Stimulated activated CD4-positive, alpha-beta T cell treated with anti-CD3 and anti-CD28 coated beads, Interleukin-4, amount 100 ng/mL, for 1 hour (primary cell): ENCODE measurements at regions not wholly inside any gene's neighbourhood (a gene's known extent, or its start where the extent isn't known, plus 50 kb on each side); places are given as distances from the start of the nearest gene placed in this dataset.
A peak's percentile ranks its signal among the peaks of the same experiment; 100 is the strongest.

Source experiments
- DNase-seq: peaks from one replicate; pipeline ENCODE4 v3.0.0-alpha.2; 2020

DNA sequence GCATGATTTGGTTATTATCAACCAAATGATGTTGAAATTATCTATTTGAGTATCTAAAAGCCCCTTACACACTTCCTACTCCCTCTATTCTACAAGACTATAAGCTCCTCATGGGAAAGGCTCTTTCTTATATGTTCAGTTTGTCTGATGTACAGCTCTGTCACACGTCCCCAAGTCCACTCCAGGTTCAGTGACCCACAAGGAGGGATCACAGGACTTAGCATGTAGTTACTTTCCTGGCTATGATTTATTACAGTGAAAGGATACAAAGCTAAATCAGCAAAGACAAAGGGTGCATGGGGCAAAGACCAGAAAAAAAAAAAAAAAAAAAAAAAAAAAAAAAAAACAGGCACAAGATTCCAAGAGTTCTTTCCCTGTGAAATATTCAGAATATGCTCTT, 125.6 kb upstream of the TMEM106B start:
- DNase-seq: no peak

DNA sequence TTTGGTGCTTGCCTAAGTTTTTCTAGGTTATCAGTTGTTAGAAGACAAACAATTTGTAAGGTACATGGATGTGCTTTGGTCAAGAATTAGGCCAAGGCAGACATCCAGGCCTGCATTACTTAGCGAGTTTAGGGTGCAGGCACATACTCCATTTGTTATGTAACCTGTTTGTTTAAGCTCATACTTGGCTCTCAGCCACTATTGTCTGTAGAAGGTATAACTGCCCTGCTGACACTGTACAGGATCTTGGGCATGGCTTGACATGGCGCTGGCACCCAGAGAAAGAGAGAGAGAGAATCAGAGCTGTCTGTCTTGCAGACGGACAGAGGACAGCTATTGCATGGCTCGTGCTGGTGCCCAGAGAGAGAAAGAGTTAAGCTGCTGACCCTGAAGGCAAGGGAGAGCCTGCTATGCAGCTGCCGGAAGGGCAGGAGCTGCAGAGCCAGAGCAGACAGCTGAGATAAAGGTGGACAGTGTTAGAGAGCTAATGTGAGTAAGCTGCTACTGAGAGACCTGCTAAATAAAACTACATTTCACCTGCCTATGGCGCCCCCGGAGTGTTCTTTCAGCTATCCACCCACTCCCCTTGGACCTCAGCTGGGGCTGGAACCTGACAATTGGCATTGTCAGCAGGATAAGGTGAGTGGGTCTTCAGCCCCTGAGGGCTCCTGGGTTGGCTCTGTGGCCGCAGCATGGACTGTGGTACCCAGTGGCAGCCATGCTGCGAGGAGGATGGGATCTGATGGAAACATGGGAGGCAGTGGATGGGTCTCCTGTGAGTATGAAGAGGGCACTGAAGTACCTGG, 120.9 kb upstream of the TMEM106B start:
- no peak for DNase-seq

DNA sequence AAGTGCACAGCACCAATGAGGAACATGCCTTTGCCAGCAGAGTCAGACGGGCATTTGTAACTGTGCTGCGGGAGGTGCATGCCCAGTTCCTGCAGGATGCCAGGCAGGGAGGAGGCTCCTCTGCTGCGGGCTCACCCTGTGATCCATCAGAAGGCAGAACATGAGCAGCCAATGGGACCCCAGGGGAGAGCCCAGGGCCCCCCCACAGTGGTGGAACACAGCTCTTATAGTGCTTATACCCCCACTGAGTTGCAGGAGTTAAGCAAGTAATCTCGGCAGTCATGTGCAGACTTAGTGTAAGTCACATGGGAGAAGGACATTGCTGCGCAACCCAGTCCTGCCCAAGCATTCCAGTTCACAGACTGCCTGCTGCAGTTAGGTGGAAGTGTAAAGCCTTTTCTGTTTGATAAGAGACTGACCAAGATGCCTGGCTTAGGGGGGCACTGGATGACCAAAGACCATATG, 120.3 kb upstream of the TMEM106B start:
- no peak for DNase-seq

DNA sequence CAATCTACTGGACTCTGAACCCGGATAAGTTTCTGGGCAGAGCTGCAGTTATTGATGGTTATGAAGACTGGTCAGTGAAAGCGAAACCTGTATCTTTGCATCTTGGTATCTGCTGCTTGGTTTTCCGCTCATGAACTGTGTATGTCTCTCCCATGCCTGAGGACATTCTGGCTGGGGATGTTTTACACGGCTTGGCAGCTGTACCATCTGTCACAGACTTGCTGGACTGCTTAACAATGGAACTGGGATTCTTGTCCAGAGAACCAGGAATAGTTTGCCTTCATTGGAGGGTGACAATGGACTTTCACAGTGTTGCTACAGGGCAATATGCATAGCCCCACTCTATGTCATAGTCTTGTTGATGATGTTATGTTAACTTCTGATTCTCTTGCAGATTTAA, 119.9 kb upstream of the TMEM106B start:
- DNase-seq: no peak

DNA sequence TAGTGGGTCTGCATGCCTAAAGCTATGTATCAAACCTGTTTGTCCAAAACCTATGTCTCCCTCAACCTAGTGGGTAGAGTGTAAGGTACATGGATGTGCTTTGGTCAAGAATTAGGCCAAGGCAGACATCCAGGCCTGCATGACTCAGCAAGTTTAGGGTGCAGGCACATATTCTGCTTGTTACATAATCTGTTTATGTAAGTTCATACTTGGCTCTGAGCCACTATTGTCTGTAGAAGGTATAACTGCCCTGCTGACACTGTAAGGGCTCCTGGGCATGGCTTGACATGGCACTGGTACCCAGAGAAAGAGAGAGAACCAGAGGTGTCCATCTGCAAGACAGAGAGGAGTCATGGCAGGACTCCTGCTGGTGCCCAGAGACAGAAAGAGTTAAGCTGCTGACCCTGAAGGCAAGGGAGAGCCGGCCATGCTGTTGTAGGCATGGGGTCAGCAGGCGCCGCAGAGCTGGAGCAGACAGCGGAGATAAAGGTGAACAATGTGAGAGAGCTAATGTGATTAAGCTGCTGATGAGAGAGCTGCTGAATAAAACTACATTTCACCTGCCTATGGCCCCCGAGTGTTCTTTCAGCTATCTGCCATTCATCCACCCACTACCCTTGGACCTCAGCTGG, 118.5 kb upstream of the TMEM106B start:
- DNase-seq: no peak

DNA sequence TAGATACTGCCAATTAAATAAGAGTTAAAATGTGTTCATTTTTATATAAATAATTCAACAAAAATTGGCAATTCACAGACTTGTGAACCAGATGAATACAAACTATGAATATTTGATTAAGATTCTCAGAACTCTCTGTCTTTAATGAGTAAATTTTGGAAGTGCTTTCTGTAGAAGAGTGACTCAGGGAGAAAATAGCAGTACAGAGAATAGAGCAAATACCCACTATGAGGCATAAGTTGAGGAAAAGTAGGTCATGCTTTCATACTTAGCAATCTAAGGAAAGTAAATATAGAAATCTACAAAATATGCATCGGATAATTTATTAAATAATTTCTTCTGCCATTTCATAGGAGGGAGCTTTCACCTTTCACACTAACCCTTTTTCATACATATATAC, 117.7 kb upstream of the TMEM106B start:
- no peak for DNase-seq

DNA sequence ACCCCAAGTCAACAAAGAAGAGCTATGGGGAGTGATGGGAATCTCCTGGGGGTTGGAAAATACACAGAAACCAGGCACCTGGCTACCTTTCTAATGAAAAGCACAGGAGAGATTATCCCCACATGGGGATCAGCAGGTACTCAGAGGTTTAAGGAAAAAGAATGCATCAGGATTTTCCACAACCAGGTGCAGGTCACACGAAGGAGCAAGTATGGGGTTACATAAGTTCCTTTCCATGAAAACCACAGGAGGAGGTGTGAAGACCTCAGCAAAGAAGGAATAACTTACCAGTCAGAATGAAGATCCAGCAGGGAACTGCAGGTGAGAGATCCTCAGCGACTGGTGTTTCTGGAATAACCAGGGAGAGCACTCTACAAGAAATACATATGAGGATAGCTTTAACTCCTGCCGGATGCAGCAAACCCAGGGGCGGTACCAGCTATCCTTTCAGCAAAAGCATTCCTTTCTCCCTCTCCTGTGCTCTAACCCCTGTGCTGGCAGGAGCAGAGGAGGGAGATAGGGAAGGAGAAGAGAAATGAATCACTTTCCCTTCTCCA, 116.7 kb upstream of the TMEM106B start:
- no peak for DNase-seq

DNA sequence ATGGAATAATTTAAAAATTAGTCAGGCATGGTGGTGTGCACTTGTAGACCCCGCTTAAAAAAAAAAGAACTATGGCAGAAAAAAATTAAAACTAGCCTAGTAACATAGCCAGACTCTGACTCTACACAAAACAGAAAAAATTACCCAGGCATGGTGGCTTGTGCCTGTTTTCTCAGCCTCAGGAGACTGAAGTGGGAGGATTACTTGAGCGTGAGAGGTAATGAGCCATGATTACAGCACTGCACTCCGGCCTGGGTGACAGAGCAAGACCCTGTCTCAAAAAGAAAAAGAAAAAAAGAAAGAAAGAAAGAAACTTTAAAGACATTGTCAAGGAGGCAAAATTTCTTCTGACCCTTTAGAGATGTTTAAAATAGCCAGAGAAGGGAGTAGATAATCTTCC, 109.0 kb upstream of the TMEM106B start:
- DNase-seq: no peak

DNA sequence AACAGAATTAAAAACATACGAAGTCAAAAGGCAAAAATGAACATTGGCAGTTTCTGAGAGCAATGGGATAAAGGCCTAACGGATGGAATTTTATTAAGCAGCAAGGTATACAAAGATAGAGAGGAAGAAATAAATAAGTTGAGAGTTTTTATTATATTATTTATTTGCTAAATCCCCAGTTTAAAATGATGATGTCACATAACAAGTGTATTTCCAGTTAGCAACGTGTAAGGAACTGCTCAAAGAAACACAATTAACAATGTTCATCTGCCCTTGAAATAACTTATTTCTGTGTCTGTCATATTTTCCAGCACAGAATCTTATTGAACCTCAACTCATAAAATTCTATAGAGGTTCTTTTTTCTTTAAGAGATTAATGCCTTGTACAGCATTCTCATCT, 108.6 kb upstream of the TMEM106B start:
- no peak for DNase-seq

DNA sequence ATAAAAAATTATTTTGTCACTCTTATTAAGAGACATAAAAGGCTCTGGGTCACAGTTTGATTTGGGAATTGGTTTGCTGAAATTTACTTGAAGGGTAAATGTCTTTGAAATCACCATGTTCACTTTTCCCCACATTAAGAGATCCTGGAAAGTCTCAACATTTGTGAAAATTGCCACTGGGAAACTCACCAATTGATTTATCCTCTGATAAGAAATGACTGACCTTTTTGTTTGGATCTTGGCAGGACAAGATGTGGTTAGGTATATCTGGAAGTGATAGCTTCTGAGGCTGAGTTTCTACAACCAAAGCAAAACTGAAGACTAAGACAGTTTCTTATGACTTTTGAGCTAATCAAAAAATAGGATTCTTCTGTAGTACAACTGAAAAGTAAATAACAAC, 107.1 kb upstream of the TMEM106B start:
- no peak for DNase-seq

DNA sequence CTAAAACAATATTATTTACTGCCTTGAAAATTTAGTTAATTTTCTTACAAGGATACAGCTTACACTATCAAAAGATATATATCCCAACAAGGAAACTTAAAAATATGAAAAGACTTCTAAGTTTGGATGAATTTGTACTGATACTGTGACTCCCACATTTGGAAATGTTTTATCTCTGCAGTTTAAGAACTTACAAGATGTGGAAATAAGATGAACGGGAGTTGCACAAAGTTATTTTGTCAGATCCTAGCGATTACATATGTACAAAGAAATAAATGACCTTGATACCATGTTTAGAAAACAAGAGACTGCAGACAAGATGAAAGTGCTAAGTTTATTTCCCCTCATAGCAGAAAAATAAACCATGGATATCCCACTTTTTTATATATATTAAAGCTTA, 103.7 kb upstream of the TMEM106B start:
- DNase-seq: no peak

DNA sequence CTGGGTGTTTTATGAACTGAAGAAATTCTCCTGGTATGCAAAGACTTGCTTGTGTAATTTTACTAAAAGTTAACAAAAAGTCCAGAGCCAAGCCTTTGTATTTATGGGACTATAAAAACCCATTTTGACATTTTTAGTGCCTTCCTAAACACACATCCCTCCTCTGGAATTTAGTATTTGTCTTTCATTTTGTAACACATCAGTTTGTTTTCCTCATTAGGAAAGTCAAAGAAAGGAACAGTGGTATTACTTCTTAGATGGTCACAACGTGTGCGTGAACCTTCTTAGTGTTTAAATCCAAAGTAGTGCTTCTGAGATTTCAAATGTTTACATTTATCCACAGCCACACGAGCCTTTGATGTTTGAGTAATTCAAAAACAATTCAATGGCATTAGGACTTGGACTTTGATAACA, 103.2 kb upstream of the TMEM106B start:
- no peak for DNase-seq

DNA sequence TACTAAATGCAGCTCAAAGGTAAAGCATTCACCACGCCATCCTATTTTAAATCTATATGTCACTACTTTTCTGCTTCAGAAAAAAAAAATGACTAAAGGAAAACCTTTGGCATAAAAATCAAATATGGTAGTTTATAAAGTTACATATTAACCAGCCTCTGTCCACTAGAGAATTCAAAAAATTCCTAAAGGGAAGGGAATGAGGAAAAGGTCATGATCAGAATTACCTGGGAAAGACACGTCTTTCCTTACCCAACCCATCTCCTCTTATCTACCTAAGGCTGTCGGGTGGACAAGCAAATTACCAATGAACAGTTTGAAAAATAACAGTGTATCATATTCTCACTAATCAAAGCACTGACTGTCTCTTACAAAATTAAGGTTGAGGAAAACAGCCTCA, 100.7 kb upstream of the TMEM106B start:
- no peak for DNase-seq

DNA sequence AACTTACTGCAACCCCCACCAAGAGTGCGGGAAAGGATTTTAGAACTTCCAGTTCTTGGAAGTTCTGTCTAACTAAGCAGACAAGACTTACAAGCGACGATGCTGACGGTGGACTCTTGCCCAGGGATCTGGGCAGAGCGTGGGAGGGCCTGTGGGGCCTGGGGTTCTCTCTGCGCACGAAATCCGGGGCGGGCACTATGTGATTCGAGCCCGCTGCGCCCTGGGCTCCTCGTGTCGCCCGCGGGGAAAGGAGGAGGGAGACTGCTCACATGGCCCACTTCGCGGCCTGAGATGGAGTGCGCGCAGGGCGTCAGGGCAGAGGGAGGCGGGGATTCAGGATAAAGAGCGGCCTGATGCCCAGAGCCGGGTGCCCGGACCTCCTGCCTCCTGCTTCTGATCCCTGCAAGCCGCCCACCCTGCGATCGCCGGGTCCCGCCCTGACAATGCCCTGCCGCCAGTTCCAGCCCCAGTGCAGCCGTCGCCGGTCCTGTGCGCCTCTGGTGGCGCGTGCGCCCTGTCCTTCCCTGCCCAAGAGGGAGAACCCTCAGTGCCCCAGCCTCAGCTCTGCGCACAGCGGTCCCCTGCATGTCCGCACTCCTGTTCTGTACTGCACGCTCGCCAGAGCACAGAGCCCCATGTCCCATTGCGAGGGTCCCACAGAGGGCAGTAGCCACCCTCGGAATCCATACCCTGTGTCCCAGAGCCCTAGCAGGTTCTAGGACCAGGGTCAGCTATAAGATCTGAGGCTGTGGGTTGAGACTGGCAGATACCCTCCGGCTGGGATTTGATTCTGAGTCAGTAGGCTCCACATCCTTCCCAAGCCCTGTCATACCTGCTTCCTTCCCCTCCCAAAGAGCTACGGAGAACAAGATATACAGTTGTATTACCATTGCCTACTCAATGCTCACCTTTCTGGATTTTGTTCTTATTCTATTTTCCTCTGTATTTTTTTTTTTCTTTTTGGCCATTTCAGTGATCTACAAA, 99.4 kb upstream of the TMEM106B start:
- DNase-seq: peak; percentile 7

DNA sequence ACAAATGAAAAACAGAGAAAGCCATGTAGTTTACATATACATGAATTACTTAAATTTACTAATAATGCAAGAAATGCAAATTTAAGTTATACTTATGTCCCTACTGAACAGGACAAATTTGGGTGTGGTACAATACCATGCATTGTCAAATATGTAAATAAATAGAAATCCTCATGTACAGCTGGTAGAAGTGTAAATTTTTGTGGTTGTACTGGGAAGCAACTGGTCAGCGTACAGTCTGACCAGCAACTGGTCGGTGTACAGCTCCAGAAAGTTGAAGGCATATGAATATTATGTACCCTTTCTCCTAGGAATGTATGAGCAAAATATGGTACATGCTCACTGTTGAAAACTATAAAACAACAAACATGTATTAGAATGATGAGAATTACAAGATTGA, 93.9 kb upstream of the TMEM106B start:
- DNase-seq: no peak

DNA sequence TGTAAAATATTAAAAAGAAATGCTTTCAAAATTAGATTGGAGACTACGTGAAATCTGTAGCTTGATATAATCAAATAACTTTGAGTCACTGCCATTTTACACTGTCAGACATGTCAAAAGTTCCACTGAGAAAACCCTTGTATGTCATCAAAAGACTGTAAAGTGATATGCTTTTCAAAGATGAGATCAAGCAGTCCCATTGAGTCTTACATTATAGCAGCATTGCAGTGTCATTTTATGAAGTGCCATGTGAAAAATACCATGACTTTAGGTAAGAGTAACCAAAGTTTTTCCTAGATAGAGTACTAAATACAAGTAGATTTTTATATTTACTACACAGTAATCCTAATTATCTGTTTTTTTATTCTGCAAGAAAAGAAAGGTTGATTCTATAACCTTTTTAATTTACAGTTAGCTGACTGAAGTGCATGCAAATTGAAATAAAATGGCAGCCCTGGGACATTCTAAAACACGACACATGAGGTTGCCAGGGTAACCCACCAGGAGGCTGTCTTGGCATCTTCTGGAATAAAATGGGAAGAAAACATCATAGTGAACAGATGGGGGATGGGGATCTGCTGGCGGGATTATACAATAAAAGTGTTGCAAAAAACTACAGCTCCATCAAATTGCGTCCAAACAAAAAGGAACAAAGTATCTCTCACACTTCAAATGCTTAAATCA, 91.3 kb upstream of the TMEM106B start:
- no peak for DNase-seq

DNA sequence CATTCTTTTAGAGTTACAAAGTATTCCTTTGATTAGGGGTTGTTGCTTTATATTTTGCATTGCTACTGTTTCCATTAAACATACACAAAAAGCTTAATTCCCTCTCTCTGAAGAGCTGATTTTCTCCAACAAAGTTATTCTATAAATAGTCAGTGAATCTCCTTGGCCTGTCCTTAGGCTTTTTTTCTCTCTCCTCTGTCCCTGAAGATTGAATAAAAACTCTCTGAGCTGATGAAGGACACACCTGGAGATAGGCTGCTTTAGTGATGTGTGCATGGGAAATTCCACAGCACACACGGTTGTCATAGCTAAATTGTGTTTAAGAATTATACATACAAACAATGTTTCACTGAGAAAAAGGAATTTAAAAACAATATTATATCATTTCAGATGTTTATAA, 90.5 kb upstream of the TMEM106B start:
- DNase-seq: no peak

DNA sequence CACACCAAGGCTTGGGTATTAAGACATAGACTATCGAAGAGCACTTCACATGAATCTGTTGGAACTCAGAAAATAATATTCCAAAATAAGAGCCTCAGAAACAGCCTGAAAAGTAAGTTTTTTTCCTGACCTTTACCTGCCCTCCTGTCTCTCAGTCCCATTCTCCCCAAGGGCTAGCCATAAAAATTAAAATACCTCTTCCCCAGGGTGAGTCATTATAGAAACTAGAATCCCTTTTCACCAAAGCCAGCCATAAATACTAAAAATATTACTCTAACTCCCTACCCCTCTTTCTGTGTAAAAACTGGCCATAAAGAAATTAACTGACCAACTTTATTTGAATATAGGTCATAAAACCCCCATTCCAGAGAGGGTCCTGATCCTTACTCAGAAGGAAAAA, 87.9 kb upstream of the TMEM106B start:
- no peak for DNase-seq

DNA sequence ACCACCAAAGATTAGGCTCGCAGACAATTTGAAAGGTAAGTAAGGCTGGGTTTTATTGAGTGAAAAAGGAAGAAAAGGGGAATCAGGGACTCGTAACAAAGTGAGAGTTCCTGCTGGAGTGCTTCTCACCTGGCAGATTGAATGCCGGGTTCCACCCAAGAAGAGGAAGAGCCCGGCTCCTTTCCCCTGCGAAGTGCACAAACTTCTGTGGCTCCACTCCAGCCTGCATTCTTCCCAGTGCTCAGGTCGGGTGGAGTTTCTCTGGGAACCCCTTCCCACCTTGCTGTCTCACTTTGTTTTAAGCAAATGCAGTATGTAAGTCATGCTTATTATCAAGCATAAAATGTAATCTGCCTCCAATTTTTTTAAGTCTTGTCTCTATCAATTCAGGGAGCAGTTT, 87.1 kb upstream of the TMEM106B start:
- no peak for DNase-seq

DNA sequence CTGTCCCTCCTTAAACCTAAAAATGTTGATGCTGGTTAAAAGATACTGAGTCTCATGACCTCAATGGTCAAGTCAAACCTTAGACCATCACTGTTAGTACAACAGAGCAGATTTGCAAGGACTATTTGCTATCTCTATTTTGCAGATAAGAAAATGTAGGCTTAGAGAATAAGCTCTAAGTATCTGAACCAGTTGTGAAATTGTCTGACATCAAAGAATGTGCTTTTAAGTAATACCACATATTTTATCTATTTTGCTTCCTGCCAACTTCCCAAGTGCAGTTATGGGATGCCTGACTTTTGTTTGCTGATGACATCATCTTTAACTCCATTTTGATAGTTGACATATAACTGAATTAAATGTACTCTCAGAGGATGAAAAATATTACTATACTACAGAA, 83.6 kb upstream of the TMEM106B start:
- no peak for DNase-seq

DNA sequence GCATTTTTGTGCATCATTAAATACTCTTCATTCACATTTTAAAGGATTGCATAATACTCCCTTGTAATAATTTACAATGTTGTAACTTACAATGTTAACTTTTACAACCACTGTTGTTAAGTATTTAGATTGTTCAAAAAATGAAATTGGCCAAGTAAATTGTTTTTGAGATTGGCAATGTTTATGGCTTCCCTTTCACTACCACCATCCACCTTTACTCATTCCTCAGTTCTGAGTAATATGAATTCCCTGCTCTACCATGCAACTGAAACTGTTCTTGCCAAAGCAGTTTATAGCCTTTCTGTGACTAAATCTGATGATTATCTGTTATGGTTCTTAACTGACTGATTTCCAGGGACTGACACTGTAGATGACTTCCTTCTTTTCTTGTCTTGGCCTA, 80.5 kb upstream of the TMEM106B start:
- DNase-seq: no peak

DNA sequence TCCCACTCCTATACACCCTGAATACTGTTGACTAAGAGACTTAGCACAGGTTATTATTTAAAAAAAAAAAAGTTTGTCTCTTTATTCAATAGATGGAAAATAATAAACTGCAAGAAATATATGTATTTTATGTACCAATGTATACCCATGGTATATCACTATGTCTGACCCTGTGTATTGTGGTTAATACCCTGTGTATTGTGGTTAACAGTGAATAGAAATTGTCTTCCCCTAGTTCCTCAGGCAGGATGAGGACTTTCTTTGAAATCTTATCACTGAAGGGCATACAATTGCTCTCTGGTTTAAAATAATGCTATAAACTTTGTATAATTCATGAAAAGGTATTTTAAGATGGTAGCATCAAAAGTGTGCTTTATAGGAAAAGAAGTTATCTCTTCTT, 80.0 kb upstream of the TMEM106B start:
- no peak for DNase-seq

DNA sequence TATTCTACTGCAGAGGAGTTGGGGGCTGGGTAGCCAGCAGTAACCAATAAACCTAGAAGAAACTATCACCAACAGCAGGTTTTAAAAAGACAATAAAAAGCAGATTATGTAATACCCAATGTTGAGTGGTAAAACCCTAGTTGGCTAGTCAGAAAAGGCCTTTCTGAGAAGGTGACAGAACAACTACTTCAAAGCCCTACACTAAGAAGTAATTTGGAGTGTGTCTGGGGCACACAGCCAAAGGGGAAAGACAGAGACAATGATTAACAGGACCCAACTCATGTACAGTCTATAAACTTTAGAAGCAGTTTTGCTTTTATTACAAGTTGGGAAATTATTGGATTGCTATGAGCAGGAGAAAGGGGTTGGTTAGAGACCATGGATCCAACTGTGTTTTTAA, 77.2 kb upstream of the TMEM106B start:
- no peak for DNase-seq
